DMS53 treated with DMSO at 0.1 percent for 48 hours (cell line): ENCODE measurements at regions not wholly inside any gene's neighbourhood (a gene's known extent, or its start where the extent isn't known, plus 50 kb on each side); places are given as distances from the start of the nearest gene placed in this dataset.

ENCODE experiments used
- DNase-seq: peaks from one replicate; lab custom pipeline; 2025; ENCODE audit not compliant: unreplicated experiment; lab: John Stamatoyannopoulos, UW

DNA sequence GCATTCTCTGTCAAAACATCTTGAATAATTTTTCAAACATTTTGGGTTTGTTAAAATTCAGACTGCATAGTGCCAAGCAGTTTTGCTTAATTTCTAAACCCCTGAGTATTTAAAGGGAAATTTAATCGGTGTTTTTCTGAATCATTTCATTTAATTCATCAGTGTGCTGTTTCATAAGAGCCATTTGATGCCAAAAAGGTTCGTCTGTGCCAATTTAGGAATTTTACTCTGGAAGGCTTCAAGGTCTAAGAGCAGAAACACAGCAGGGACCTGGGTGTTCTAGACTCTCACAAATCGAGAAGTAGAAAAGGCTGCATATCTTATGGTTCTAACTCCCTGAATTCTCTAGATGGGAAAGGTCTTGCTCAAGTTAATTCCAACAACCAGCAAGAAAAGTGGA is 311.9 kb upstream of the NT5C1B start:
- no peak for DNase-seq

DNA sequence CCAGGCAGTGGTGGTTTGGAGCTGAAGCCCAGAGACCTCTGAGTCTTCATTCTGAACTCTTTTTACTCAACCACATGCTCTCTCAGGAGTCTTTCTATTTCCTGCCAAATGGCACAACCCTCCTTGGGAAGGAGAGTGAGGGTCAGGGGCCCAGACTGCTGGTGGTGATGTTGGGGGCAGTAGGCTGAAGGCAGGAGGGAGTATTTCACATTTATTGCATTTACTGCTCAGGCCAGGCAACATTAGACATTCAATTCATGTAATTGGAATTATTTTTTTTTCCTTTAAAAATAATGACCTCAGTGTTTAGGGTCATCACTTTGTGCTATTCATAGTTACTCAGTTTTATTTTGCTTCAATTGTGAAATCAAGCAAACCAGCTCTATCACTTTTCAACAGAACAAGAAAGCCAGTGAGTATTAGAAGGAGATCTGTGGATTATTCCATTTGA is 311.3 kb upstream of the NT5C1B start:
- DNase-seq, result no peak

DNA sequence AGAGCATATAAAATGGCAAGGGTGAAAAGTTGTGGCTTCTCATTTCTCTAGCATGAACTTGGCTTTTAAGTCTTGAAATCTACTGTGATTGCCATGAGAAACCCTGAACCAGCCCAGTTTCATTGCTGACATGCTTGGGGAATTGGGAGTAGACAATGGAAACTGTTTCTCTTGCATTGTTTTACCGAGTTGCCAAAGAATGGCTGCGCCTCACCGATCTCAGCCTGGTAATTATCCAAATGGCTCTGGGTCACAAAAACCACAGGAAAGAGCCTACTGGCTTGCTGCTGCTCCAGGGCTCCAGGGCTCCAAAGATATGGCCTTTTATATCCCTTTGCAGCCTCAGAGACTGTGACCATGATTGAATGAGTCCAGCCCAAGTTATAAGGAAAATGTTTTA is 310.4 kb upstream of the NT5C1B start:
- no peak for DNase-seq

DNA sequence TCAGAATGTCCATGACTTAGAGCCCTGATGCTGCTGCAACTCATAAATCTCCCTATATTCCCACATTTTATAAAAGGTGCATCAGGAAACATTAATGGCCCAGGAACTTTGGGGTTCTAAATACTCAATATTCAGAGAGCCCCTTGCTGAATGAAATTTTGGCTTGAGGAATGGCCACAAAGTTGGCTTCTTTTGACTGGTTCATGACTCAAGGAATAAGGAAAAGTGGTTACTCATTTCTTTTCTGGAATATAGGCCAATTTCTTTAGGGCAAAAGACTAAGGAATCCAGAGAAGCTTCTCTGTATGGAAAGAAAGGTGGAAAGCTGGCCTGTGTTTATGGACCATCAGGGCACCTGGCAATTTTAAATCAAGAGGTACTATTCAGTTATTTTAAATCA is 308.9 kb upstream of the NT5C1B start:
- DNase-seq, result no peak

DNA sequence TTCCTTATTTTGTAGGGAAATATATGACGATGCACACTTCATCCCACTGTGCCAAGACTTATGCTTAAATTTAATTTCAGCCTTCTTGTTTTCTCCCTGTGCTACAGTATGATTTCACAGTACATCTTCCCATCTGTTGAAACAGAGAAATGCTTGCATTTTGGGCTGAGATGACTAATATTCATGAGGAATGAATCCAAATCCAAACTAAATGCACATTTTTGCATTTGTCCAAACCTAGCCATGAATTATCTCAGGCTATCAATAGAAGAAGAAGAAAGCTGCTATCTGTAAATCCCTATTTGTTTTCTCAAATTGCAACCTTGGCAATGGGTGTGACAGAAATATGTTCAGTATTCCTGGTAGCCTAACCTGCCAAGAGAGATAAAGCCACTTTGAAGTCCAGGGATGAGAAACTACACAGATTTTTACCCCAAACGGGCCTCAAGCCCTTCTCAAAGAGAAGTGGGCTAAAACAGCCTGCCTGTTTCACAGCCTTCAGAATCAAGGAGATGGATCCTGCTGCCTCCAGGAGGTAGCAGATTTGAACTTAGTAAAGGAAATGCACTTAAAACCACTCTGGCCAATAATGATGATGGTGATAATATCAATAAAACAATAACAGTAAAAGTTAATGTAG is 306.9 kb upstream of the NT5C1B start:
- DNase-seq, result no peak

DNA sequence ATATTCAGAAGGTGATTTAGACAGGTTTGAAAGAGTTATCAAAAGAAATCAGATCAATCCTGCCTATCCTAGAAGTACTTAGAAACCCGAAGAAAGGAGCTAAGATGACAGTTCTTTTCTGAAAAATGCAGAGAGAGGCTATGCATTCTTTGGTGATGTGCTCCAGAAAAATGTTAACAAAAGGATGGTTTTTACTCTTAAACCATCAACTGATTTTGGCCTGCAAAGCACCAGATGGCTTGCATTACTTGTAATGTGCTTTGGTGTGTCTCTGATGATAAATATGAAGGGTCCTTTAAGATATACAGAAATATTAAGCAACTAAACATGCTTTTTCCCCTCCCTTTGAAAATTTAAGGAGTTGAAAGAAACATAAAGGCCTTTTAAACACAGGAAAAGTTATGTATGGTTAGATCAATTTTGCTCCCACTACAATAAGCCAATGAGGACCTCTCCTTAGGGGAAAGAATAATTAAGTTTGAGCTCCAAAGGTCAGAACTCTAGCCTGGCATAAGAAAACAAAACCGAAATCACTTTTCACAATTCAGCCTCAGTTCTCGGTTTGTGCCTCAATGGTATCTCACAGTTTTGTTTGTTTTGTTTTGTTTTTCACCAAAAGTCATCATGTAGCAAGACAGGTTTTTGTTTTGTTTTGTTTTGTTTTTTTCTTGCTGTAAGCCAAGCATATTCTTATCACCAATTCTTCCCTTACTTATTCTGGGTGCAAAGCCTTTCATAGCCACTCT is 302.4 kb upstream of the NT5C1B start:
- no peak for DNase-seq

DNA sequence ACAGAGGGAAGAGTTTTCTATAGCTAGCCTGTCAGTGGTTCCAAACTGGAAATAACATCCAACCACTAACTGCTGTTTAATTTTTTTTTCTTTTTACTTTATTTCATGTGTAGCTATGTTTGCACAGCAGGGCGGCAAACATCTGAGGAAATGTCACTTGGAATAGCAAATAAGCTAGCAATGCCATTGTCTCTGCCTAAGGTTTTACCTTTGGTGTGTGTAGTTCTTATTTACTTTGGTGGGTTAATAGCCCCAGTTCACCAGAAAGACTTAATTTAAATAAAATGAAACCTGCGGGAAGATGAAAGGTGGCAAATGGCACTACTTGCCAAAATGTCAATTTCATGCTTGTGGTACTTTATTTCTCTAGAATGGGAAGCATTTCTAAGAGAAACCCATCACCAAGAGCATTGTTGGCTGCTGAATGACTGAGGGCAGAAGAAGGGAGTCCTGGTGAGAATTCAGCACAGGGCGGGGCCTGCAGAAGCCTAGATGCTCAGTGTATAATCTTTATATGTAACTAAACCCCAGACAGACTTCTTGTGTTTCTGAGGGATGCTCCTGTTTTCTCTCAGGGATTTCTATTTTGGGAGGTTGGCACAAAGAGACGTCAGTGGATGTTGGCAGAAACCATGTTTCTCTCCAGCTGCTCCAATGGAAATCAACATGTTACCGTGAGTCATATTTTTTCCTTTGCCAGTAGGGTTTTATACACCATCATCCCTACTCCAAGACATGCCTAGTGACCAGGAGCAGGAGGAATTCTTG is 300.4 kb upstream of the NT5C1B start:
- DNase-seq, result no peak

DNA sequence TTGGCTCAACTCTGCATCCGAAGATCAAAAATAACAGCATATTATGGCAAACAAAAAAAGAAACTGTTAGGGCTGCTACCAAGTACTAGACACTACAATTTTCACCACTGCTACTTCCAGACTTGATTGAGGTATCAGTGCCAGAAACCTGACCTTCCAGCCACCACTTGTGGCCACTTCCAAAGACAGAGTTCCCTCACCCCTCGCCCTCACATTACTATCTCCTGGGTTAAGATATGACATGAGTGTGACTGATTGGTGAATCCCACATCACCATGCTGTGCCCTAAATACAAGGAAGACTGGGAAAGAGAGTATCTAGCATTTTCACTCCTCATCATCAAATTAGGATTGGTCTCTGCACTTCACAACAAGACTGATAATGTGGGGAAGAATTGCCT is 296.1 kb upstream of the NT5C1B start:
- DNase-seq, result no peak

DNA sequence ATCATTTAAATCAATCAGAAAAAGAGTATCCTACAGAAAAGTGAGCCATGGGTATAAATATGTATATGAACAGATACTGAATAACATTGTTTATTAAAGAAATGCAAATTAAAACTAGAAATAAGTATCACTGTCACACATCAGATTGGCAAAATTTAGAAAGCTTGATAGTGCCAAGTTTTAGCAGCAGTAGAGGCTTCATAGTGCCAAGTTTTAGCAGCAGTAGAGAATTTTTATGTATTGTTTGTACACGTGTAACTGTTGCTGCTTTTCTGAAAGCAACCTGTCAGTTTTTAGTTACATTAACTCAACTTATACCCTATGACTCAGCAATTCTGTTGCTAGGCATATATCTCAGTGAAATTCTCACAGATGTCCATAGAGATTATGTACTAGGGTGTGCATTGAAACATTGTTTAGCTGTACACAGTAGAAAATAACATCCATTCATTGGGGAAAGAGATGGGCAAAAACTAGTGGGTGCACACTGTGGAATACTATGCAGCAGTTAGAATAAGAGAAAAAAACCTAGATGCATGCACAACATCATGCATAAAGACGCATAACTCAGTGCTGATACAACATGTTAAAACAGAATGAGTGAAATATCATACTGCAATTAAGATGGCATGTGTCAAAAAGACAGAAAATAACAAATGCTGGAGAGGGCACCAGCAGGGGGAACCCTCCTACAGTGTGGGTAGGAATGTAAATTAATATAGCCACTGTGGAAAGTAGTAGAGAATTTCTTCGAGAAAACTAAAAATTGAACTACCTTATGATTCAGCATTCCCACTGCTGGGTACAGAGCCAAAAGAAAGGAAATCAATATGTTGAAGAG is 294.5 kb upstream of the NT5C1B start:
- DNase-seq, result no peak

DNA sequence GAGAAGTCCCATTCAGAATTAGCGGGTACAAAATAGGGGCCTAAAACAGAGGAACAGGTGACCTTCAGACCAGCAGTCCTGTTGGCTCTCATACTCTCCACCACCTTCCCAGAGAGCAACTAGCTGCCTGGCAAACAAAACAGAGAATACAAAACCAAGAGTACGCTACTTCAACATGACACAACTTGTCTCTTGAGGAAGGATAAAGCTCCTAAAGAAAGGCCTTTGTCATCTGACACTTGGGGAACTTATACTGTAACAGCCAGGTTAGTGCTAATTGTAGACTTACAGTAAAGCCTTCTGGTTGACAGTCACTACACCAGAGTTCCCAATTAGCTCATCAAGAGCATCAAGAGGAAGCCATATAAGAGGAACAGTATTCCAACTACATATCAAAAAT is 282.1 kb upstream of the NT5C1B start:
- no peak for DNase-seq

DNA sequence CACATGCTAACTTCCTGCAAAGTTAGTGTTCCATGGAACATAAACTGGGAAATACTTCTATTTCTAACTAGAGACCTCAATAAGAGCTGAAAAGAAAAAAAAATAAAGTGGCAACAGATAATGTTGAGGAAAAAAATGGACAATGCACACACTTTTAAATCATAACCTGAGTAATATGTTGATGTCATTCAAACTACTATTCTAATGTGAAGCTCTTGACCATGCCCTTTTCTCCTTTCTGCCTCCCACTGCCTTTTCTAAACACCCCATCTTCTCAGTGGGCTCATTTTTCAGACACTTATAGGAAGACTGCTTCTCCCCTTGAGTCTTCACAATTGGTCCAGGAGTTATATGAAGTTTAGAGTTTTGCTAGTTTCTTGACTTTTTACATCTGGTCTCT is 280.9 kb upstream of the NT5C1B start:
- DNase-seq, result no peak

DNA sequence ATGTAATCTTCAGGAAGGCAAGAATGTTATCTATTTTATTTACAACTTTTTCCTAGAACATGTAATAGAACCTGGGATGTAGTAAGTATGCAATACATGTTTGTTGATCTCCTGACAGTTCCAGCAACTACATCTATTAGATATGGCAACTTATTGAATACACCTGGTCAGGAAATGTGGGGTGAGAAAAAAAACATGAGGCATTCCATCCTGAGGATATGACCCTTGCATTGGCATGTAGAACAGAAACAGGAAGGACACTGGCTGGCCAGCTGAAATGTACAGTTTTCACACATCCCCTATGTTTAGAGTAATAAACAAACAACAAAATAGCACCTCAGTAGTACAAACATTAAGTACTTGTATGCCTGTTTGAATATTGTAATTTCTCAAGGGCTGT is 272.6 kb upstream of the NT5C1B start:
- no peak for DNase-seq

DNA sequence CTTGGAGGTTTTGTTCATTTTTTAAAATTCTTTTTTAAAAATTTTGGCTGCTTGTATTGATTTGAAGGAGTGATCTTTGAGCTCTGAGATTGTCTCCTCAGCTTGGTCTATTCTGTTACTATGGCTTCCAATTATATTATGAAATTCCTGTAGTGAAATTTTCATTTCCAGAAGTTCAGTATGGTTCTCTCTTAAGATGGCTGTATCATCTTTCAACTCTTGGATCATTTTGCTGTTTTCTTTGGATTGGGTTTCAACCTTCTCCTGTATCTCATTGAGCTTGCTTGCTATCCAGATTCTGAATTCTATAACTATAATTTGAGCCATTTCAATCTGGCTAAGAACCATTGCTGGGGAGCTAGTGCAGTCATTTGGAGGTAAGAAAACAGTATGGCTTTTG is 270.8 kb upstream of the NT5C1B start:
- no peak for DNase-seq

DNA sequence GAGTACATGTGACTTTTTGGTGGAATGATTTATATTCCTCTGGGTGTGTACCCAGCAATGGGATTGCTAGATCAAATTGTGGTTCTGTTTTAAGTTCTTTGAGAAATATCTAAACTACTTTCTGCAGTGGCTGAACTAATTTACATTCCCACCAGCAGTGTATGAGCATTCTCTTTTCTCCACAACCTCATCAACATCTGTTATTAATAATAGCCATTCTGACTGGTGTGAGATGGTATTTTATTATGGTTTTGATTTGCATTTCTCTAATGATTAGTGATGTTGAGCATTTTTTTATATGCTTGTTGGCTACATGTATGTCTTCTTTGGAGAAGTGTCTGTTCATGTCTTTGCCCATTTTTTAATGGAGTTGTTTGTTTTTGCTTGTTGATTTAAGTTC is 267.4 kb upstream of the NT5C1B start:
- no peak for DNase-seq

DNA sequence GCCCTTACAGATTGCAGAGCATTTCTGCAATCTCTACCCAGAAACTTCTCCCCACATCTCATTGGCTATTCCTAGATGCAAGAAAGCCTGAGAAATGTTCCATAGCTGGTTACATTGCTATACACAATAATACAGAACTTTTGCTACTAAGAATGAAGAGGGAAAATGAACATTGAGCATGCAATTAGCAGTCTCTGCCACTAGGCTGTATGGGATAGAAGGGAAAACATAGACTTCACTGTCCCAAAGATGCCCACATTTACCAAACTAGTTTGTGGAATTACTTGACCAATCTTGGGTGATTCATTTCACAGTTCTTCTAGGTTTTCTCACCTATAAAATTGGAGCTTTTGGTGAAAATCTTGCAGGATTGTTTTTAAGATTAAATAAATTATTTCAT is 265.7 kb upstream of the NT5C1B start:
- DNase-seq, result no peak

DNA sequence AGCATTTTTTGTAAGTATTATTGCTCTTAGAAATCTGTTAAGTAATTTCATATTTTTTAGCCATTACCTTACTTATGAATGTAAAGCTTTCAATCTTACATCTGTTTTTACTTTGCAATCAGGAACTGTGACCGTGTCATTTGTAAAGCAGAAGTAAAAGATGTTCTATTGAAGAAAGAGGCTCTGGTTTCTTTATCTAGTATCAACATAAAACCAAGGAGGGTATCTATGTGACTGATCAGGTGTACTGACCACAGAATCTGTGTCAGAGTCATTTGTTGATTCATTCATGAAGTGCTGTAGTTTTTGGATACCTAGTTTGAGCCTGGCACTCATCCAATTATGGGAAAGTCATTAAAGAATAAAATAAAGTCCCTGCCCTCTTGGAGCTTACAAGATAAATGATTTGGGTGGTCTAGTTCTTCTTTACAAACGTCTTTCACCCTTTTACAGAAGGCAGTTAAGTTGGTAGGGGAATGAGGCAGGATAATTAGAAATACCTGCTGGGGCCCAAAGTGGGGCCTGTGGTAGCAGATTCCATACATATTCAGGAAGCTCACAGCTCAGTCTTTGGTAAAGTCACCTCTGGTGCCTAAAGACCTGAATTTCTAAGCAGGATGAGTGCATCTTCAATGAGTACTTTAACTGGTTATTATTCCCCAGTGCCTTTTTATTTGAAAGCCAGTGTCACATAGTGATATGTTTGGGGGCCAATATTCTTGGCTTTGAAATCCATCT is 260.6 kb upstream of the NT5C1B start:
- no peak for DNase-seq

DNA sequence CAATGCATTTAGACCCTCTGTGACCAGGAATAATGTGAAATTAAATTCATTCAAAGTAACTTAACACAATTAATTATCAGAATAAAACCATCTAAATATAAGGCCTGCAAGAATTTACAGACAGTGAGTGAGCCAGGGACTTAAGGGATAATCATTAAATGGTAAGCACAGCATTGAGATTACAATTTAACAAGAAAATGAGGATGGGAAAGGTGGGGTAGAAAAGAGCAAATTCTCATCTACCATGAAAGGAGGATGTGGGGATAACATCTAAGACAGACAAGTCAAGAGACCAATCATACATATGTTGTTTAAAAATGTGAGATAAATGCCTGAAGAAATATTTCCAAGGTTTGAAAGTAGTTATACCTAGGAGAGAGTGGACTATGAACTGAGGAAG is 259.3 kb upstream of the NT5C1B start:
- DNase-seq, result no peak

DNA sequence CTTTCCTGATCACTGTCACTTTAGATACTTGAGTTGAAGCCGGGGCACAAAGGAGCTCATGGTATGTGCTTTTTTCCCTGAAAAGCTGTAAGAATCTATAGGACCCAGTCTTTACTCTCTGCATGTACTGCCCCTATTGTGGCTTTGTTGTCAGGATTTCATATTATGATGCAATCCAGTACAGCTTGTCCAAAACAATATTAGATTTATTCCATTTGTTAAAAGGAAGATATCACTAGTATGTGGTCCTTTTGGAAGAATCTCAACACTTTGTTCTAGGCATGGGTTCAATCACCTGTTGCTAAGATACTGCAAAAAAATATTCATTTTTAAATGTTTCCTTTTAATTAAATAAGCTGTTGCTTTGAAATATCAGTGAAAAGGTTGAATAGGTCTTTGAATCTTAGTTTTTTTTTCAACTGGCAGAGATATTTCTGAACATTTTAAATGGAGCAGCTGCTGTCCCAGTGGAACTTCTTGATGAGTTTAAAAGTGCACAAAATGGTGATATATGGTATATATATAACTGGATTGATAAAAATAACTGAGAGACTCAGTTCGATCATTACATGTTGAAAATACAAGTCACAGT is 256.6 kb upstream of the NT5C1B start:
- no peak for DNase-seq

DNA sequence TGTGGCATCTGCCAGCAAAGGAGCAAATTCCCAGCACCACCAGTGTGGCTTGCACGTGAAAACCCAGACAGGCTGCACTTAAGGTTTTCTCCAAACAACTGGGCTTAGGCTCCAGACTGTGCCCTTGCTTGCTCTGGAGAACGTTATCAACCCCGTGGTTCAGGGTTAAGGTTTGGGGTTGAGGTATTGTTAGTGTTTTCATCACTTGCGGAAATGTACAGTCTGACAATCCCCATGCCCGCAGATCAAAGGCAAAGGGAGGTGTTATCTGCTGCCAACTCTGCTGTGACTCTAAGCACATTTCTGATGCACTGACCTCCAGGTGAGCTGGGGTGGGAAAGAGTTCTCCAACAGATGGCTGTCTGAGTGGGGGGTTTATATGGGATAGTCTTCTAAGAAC is 253.5 kb upstream of the NT5C1B start:
- no peak for DNase-seq
